Endodermal cell (in vitro differentiated cells): ENCODE measurements at regions not wholly inside any gene's neighbourhood (a gene's known extent, or its start where the extent isn't known, plus 50 kb on each side); places are given as distances from the start of the nearest gene placed in this dataset.
A peak's percentile ranks its signal among the peaks of the same experiment; 100 is the strongest.

Source experiments
- DNase-seq: peaks from one replicate; pipeline ENCODE4 v3.0.0-alpha.2; 2017
- H3K27ac ChIP-seq: 2 replicates; pipeline ENCODE4 v1.5.1; 2013; ENCODE audit warnings: mild to moderate bottlenecking, low read depth, low read length, moderate library complexity
- H3K27me3 ChIP-seq: 2 replicates; pipeline ENCODE4 v1.6.1; 2013; ENCODE audit warnings: mild to moderate bottlenecking, low read length, moderate library complexity; ENCODE audit not compliant: insufficient read depth, control insufficient read depth, poor library complexity, severe bottlenecking
- H3K36me3 ChIP-seq: 2 replicates; pipeline ENCODE4 v1.7.0; 2013; ENCODE audit warnings: mild to moderate bottlenecking, low read length, moderate library complexity; ENCODE audit not compliant: control insufficient read depth, insufficient read depth
- H3K4me1 ChIP-seq: one replicate; pipeline ENCODE4 v1.7.0; 2013; ENCODE audit warnings: low read length; ENCODE audit not compliant: control insufficient read depth, insufficient read depth
- H3K4me3 ChIP-seq: 2 replicates; pipeline ENCODE4 v1.5.1; 2013; ENCODE audit warnings: mild to moderate bottlenecking, low read length, moderate library complexity
- H3K9ac ChIP-seq: 2 replicates; pipeline ENCODE4 v1.6.1; 2013; ENCODE audit warnings: mild to moderate bottlenecking, low read length, moderate library complexity; ENCODE audit not compliant: poor library complexity, severe bottlenecking; ENCODE audit errors: extremely low read depth
- H3K9me3 ChIP-seq: 2 replicates; pipeline ENCODE4 v1.6.1; 2013; ENCODE audit warnings: mild to moderate bottlenecking, low read length, moderate library complexity; ENCODE audit not compliant: control insufficient read depth
- H3K27ac Mint-ChIP-seq: 2 replicates; pipeline ENCODE4 v1.8.0; 2020; ENCODE audit warnings: mixed read lengths
- H3K27me3 Mint-ChIP-seq: 2 replicates; pipeline ENCODE4 v1.8.0; 2021; ENCODE audit warnings: mild to moderate bottlenecking, mixed read lengths; ENCODE audit not compliant: insufficient read depth
- H3K36me3 Mint-ChIP-seq: 2 replicates; pipeline ENCODE4 v1.8.0; 2020; ENCODE audit warnings: low read depth, mixed read lengths
- H3K4me1 Mint-ChIP-seq: 2 replicates; pipeline ENCODE4 v1.8.0; 2020; ENCODE audit warnings: mixed read lengths
- H3K4me3 Mint-ChIP-seq: 2 replicates; pipeline ENCODE4 v1.8.0; 2020; ENCODE audit warnings: mild to moderate bottlenecking, moderate library complexity, mixed read lengths
- H3K9me3 Mint-ChIP-seq: 2 replicates; pipeline ENCODE4 v1.8.0; 2020; ENCODE audit warnings: mild to moderate bottlenecking, mixed read lengths
- WGBS, 2 experiments: methylation state at CpG; one replicate each; pipeline versions ENCODE4 v1.1.5 to v1.1.7; 2013; ENCODE audit warnings: missing lambda C conversion rate in 2 of 2, mixed read lengths in 1 of 2; ENCODE audit not compliant: insufficient coverage in 1 of 2, insufficient read length in 1 of 2; 5-methylcytosine and 5-hydroxymethylcytosine counted together
- TF ChIP-seq, protein P1 (sequence below): fragments of 200-600 bp; sonication (generic); conservative IDR thresholded peaks from 2 replicates; pipeline ENCODE4 v1.5.0; 2021; ENCODE audit warnings: antibody characterized with exemption, mild to moderate bottlenecking

- WGBS, 2 experiments = 40 to 56% methylated on average over 1 to 2 of the region's 2 CpGs
- Histone ChIP-seq H3K27ac (no peak overlapping the region), H3K4me1 (peaks cover 15% of the 10 kb centered on the region), H3K9ac (no peak overlapping the region), H3K27me3 (no peaks in the 10 kb centered on the region), H3K9me3 (no peaks in the 10 kb centered on the region), H3K36me3 (peaks cover 43% of the 10 kb centered on the region), H3K4me3 (no peak overlapping the region)
- TF ChIP-seq, protein P1, sequence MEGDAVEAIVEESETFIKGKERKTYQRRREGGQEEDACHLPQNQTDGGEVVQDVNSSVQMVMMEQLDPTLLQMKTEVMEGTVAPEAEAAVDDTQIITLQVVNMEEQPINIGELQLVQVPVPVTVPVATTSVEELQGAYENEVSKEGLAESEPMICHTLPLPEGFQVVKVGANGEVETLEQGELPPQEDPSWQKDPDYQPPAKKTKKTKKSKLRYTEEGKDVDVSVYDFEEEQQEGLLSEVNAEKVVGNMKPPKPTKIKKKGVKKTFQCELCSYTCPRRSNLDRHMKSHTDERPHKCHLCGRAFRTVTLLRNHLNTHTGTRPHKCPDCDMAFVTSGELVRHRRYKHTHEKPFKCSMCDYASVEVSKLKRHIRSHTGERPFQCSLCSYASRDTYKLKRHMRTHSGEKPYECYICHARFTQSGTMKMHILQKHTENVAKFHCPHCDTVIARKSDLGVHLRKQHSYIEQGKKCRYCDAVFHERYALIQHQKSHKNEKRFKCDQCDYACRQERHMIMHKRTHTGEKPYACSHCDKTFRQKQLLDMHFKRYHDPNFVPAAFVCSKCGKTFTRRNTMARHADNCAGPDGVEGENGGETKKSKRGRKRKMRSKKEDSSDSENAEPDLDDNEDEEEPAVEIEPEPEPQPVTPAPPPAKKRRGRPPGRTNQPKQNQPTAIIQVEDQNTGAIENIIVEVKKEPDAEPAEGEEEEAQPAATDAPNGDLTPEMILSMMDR = no peak
- Mint-ChIP-seq H3K27me3 (no peaks in the 10 kb centered on the region), H3K4me3 (no peak overlapping the region), H3K27ac (peak overlapping the region; percentile 35), H3K36me3 (peaks cover 14% of the 10 kb centered on the region), H3K9me3 (no peaks in the 10 kb centered on the region), H3K4me1 (peaks cover 56% of the 10 kb centered on the region)
- DNase-seq = no peak
Observed at GRCh38 chr7:22948770-22949169, 65.2 kb downstream of the HYCC1 start.

DNA sequence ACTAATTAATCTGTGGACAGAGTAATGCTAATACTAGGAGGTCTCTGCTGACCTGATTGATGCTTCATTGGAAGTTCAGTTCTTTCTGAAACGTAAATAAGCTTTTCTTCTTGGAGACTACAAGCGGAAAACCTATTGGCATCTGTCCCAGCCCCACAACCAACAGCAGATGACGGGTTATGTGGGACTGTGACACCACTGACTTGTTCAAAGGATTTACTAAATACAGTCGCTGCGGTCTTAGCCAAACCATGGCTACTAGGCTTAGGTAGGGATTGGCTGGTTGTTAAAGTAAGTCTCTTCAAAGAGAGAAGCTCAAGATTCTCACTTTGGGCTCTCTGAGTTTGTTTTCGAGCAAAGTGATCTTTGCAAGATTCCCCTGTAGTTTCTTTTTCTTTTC lies 68.3 kb downstream of the HYCC1 start:
- no peaks in the 10 kb centered on the region for H3K27me3 ChIP-seq
- no peaks in the 10 kb centered on the region for H3K27me3 Mint-ChIP-seq
- no peak overlapping the region for H3K9ac ChIP-seq
- 95% methylated on average over 6 of the region's 6 CpGs; no CpG with 5 or more reads in 1 of the 2 experiments for WGBS, 2 experiments
- peaks cover 42% of the 10 kb centered on the region for H3K4me1 Mint-ChIP-seq
- peaks cover 20% of the 10 kb centered on the region for H3K36me3 Mint-ChIP-seq
- H3K4me3 Mint-ChIP-seq = no peak overlapping the region
- no peak for DNase-seq
- peaks cover 18% of the 10 kb centered on the region for H3K4me1 ChIP-seq
- H3K9me3 Mint-ChIP-seq = peaks cover 1% of the 10 kb centered on the region
- no peak overlapping the region for H3K27ac Mint-ChIP-seq
- H3K36me3 ChIP-seq = peaks cover 61% of the 10 kb centered on the region
- no peak overlapping the region for H3K4me3 ChIP-seq
- H3K9me3 ChIP-seq = no peaks in the 10 kb centered on the region
- no peak overlapping the region for H3K27ac ChIP-seq
- TF ChIP-seq, protein P1 = no peak

DNA sequence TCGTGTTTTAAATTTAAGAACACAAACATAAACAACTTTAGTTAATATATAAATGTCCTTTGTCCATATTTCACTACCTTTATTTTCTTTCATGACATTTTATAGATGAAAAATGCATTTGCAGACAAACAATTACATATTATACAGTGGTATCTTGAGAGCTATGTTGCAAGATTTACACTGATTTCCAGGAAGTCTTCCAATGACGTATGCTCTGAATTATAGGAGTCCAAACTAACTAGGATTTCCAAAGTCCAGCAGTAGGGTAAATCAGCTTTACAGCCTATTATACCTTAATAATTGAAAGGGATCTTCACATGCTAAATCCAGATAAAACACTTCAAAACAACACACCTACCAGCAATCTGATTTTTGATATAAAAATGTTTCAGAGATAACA lies 69.4 kb downstream of the HYCC1 start:
- peaks cover 67% of the 10 kb centered on the region for H3K36me3 ChIP-seq
- H3K9ac ChIP-seq = no peak overlapping the region
- H3K27ac ChIP-seq = no peak overlapping the region
- no peaks in the 10 kb centered on the region for H3K27me3 ChIP-seq
- Mint-ChIP-seq H3K4me1 (peaks cover 34% of the 10 kb centered on the region), H3K36me3 (peaks cover 28% of the 10 kb centered on the region), H3K4me3 (no peak overlapping the region), H3K27ac (no peak overlapping the region), H3K27me3 (no peaks in the 10 kb centered on the region), H3K9me3 (peaks cover 1% of the 10 kb centered on the region)
- WGBS, 2 experiments = 83 to 100% methylated on average over 1 of the region's 2 CpGs
- TF ChIP-seq, protein P1 = no peak
- no peak for DNase-seq
- peaks cover 12% of the 10 kb centered on the region for H3K4me1 ChIP-seq
- no peaks in the 10 kb centered on the region for H3K9me3 ChIP-seq
- H3K4me3 ChIP-seq = no peak overlapping the region
